ENCODE measurements at regions not wholly inside any gene's neighbourhood (a gene's known extent, or its start where the extent isn't known, plus 50 kb on each side); places are given as distances from the start of the nearest gene placed in this dataset.

GRCh38 chr13:66200555-66200954 lies 1029.6 kb downstream of the PCDH9 start:
- TF ChIP-seq POLR2A (IDR thresholded peaks at IDR 0.05) (no peak), CTCF (IDR thresholded peaks at IDR 0.05) (no peak)
- H3K27me3 ChIP-seq, result no peaks in the 10 kb centered on the region
- no peak overlapping the region for H3K27ac ChIP-seq
- no peak overlapping the region for H3K4me3 ChIP-seq
- no peaks in the 10 kb centered on the region for H3K9me3 ChIP-seq (replicated peaks in 1 of 3)
- H3K36me3 ChIP-seq (replicated peaks in 1 of 2), result no peaks in the 10 kb centered on the region
- intact Hi-C loops (cut with DNase I), result no loop called here
- no peak for DNase-seq
- no peaks in the 10 kb centered on the region for H3K4me1 ChIP-seq (replicated peaks in 1 of 2)

DNA sequence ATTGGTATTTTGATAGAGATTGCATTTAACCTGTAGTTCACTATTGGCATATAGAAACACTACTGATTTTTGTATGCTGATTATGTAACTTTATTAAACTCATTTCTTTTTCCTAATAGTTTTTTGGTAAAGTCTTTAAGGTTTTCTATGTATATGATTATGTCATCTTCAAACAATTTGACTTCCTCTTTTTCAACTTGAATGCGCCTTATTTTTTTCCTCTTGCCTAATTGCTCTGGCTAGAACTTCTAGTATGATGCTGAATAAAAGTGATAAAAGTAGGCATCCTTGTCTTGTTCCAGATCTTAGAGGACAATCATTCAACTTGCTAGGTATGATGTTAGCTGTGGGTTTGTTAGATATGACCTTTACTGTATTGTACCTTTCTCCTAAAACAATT lies 1034.9 kb downstream of the PCDH9 start:
- Histone ChIP-seq H3K27ac (no peak overlapping the region), H3K4me1 (replicated peaks in 1 of 2) (no peaks in the 10 kb centered on the region), H3K36me3 (replicated peaks in 1 of 2) (no peaks in the 10 kb centered on the region), H3K27me3 (no peaks in the 10 kb centered on the region), H3K9me3 (replicated peaks in 1 of 3) (no peaks in the 10 kb centered on the region), H3K4me3 (no peak overlapping the region)
- WGBS, 4 donors, result 90 to 96% (median 93%) methylated on average over 1 of the region's 1 CpG
- intact Hi-C loops (cut with DNase I), result no loop called here
- no peak for DNase-seq
- TF ChIP-seq POLR2A (IDR thresholded peaks at IDR 0.05) (no peak), CTCF (IDR thresholded peaks at IDR 0.05) (no peak)

DNA sequence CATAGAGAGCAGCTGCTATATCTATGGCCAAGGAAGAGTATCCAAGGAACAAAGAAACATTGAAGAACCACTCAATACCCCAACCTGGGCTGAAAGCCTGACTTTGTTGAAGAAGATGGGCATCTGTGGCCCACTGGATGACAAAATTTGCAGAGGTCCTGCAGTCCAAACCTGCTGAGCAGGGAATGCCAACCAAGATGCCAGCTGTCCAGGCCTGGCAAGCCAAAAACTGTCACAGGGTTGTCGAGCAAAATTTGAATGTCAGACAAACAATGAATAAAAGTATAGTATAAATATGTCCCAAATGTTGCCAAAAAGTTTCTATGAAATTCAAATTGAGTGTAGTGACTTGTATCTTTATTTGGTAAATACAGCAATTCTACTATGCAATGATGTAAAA lies 1040.2 kb downstream of the PCDH9 start:
- 0 to 97% (median 92%) methylated on average over 1 of the region's 1 CpG for WGBS, 4 donors
- intact Hi-C loops (cut with DNase I), result no loop called here
- no peaks in the 10 kb centered on the region for H3K9me3 ChIP-seq (replicated peaks in 1 of 3)
- no peaks in the 10 kb centered on the region for H3K27me3 ChIP-seq
- H3K4me1 ChIP-seq (replicated peaks in 1 of 2), result no peaks in the 10 kb centered on the region
- no peaks in the 10 kb centered on the region for H3K36me3 ChIP-seq (replicated peaks in 1 of 2)
- DNase-seq, result no peak
- H3K4me3 ChIP-seq, result no peak overlapping the region
- H3K27ac ChIP-seq, result no peak overlapping the region
- TF ChIP-seq CTCF (IDR thresholded peaks at IDR 0.05), result no peak
- TF ChIP-seq POLR2A (IDR thresholded peaks at IDR 0.05), result no peak

- H3K4me1 ChIP-seq (replicated peaks in 1 of 2), result no peaks in the 10 kb centered on the region
- TF ChIP-seq POLR2A (IDR thresholded peaks at IDR 0.05) (no peak), CTCF (IDR thresholded peaks at IDR 0.05) (no peak)
- H3K4me3 ChIP-seq, result no peak overlapping the region
- intact Hi-C loops (cut with DNase I), result no loop called here
- no peak for DNase-seq
- no peaks in the 10 kb centered on the region for H3K9me3 ChIP-seq (replicated peaks in 1 of 3)
- H3K36me3 ChIP-seq (replicated peaks in 1 of 2), result no peaks in the 10 kb centered on the region
- 71 to 85% (median 84%) methylated on average over 2 of the region's 2 CpGs for WGBS, 4 donors
- no peaks in the 10 kb centered on the region for H3K27me3 ChIP-seq
- H3K27ac ChIP-seq, result no peak overlapping the region
These were observed 1049.3 kb downstream of the PCDH9 start for GRCh38 chr13:66180836-66181235.
